Natural killer cell treated with Interleukin-12 subunit alpha and Interleukin-12 subunit beta and Interleukin-15 and Interleukin-18, amount 100 ng/mL, for 72 hours (primary cell): ENCODE measurements at regions not wholly inside any gene's neighbourhood (a gene's known extent, or its start where the extent isn't known, plus 50 kb on each side); places are given as distances from the start of the nearest gene placed in this dataset.

Experiments used
- ATAC-seq, 2 donors: fragments of 150-1000 bp; cut with Tn5 transposase in 1 of 2; sonication (Bioruptor Pico), chemical (Tn5 transposase) in 1 of 2; 2 replicates each; pipeline ENCODE4 v1.10.0; 2021
- DNase-seq: peaks from one replicate; pipeline ENCODE4 v3.0.0; 2022; ENCODE audit warnings: low spot score
- H3K27ac Mint-ChIP-seq, 2 donors: 1 replicate in 1 of 2; 2 replicates in 1 of 2; pipeline ENCODE4 v1.8.0; 2022; ENCODE audit warnings: mixed read lengths in 2 of 2, mild to moderate bottlenecking in 1 of 2, moderate library complexity in 1 of 2
- H3K27me3 Mint-ChIP-seq, 2 donors: 1 replicate in 1 of 2; 2 replicates in 1 of 2; pipeline ENCODE4 v1.8.0; 2022; ENCODE audit warnings: mixed read lengths in 2 of 2
- H3K36me3 Mint-ChIP-seq: one replicate; pipeline ENCODE4 v1.8.0; 2022; ENCODE audit warnings: mixed read lengths
- H3K4me1 Mint-ChIP-seq, 2 donors: 1 replicate in 1 of 2; 2 replicates in 1 of 2; pipeline ENCODE4 v1.8.0; 2022; ENCODE audit warnings: low read depth in 2 of 2, mixed read lengths in 2 of 2, mild to moderate bottlenecking in 1 of 2
- H3K4me3 Mint-ChIP-seq: one replicate; pipeline ENCODE4 v1.8.0; 2022; ENCODE audit warnings: mixed read lengths
- H3K9me3 Mint-ChIP-seq: 2 replicates; pipeline ENCODE4 v1.8.0; 2022; ENCODE audit warnings: mixed read lengths

DNA sequence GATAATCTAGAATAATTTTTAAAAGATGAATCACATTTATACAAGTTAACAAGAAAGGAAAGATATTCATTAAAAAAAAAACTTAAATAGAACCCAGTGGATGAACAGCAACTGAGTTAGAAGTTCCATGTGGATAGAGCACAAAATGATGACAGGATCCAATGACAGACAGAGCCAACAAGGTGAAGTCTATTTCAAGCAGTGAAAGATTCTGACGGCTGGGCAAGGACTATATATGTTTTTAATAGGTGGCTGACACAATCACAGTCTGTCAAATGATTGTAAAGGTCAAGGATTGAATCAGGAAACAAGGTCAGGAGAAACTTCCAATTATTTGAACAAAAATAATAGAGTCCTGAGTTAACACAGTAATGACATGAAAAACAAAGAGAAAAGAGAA, 1460.0 kb upstream of the CDH8 start:
- no peak for DNase-seq
- H3K27me3 Mint-ChIP-seq: no peaks in the 10 kb centered on the region

GRCh38 chr16:63488955-63489354, 1452.7 kb upstream of the CDH8 start:
- ATAC-seq (no peak), DNase-seq (no peak)
- H3K27me3 Mint-ChIP-seq: no peaks in the 10 kb centered on the region
- H3K9me3 Mint-ChIP-seq: peaks cover 18% of the 10 kb centered on the region
- no peak overlapping the region for H3K4me3 Mint-ChIP-seq
- H3K4me1 Mint-ChIP-seq: no peaks in the 10 kb centered on the region
- no peaks in the 10 kb centered on the region for H3K36me3 Mint-ChIP-seq
- no peak overlapping the region for H3K27ac Mint-ChIP-seq

More for the DNA sequence above, 1460.0 kb upstream of the CDH8 start:
- H3K4me3 Mint-ChIP-seq: no peak overlapping the region
- no peaks in the 10 kb centered on the region for H3K36me3 Mint-ChIP-seq
- no peak overlapping the region for H3K27ac Mint-ChIP-seq
- H3K9me3 Mint-ChIP-seq: peaks cover 7% of the 10 kb centered on the region
- no peak for ATAC-seq
- no peaks in the 10 kb centered on the region for H3K4me1 Mint-ChIP-seq

- H3K27ac Mint-ChIP-seq: no peak overlapping the region
- peaks cover 7% of the 10 kb centered on the region for H3K9me3 Mint-ChIP-seq
- H3K27me3 Mint-ChIP-seq: no peaks in the 10 kb centered on the region
- no peak for DNase-seq
- H3K4me3 Mint-ChIP-seq: no peak overlapping the region
- no peaks in the 10 kb centered on the region for H3K4me1 Mint-ChIP-seq
- no peak for ATAC-seq
- no peaks in the 10 kb centered on the region for H3K36me3 Mint-ChIP-seq
These were observed 1444.8 kb upstream of the CDH8 start for GRCh38 chr16:63481060-63481459.

- Mint-ChIP-seq H3K36me3 (peaks cover 6% of the 10 kb centered on the region), H3K4me3 (no peak overlapping the region), H3K27me3 (no peaks in the 10 kb centered on the region), H3K27ac (no peak overlapping the region), H3K9me3 (peaks cover 11% of the 10 kb centered on the region), H3K4me1 (no peaks in the 10 kb centered on the region)
- no peak for ATAC-seq
- DNase-seq: no peak
These were observed 1437.5 kb upstream of the CDH8 start for GRCh38 chr16:63473725-63474124.

- no peak overlapping the region for H3K4me3 Mint-ChIP-seq
- H3K27ac Mint-ChIP-seq: no peak overlapping the region
- peaks cover 24% of the 10 kb centered on the region for H3K9me3 Mint-ChIP-seq
- DNase-seq: no peak
- H3K27me3 Mint-ChIP-seq: no peaks in the 10 kb centered on the region
- peaks cover 15% of the 10 kb centered on the region for H3K36me3 Mint-ChIP-seq
- no peak for ATAC-seq
- no peaks in the 10 kb centered on the region for H3K4me1 Mint-ChIP-seq
These were observed 1431.3 kb upstream of the CDH8 start for GRCh38 chr16:63467513-63467912.

DNA sequence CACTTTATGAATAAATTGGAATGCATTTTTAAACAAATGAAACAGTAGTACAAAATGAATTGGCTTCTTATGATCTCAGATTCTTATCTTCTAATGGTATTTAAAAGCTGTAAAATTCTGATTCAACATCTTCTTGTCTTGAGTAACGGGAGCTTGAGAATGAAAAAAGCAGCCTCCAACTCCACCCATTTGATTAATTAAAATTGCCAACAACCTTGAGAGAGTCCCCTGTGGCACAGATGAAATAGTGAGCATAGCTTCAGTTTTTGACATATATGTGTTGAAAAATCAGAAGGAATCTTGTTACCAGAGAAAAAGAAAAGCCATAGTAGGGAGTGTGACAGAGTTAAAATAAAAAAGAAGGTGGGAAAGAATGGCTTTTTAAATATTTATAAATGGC, 1426.1 kb upstream of the CDH8 start:
- Mint-ChIP-seq H3K9me3 (peaks cover 26% of the 10 kb centered on the region), H3K4me3 (no peak overlapping the region), H3K36me3 (peaks cover 18% of the 10 kb centered on the region), H3K27ac (no peak overlapping the region), H3K27me3 (no peaks in the 10 kb centered on the region), H3K4me1 (no peaks in the 10 kb centered on the region)
- ATAC-seq (no peak), DNase-seq (no peak)

GRCh38 chr16:63461248-63461841, 1425.1 kb upstream of the CDH8 start:
- H3K27me3 Mint-ChIP-seq: no peaks in the 10 kb centered on the region
- H3K9me3 Mint-ChIP-seq: peaks cover 24% of the 10 kb centered on the region
- no peak overlapping the region for H3K4me3 Mint-ChIP-seq
- no peak overlapping the region for H3K27ac Mint-ChIP-seq
- ATAC-seq: no peak
- no peak for DNase-seq
- peaks cover 18% of the 10 kb centered on the region for H3K36me3 Mint-ChIP-seq
- no peaks in the 10 kb centered on the region for H3K4me1 Mint-ChIP-seq

DNA sequence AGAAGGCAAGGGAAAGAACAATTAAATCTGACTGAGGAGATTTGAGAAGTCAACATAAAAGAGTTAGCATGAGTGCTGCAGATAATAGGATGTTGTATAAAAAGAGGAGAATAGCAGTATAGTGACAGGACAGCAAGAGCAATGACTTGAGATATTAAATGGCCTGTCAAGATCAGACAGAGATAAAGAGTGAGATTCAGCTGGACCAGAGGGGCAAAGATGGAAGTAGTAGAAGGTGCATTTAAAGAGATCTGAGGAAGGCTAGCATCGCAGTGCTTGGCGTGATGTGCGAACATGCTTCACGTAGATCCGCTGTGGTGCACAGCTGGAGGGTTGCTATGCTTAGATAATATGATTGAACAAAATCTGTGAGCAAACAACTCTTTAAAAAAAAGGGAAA, 1422.6 kb upstream of the CDH8 start:
- ATAC-seq: no peak
- DNase-seq: no peak
- Mint-ChIP-seq H3K9me3 (peaks cover 20% of the 10 kb centered on the region), H3K27me3 (no peaks in the 10 kb centered on the region), H3K36me3 (peaks cover 18% of the 10 kb centered on the region), H3K27ac (no peak overlapping the region), H3K4me1 (no peaks in the 10 kb centered on the region), H3K4me3 (no peak overlapping the region)

DNA sequence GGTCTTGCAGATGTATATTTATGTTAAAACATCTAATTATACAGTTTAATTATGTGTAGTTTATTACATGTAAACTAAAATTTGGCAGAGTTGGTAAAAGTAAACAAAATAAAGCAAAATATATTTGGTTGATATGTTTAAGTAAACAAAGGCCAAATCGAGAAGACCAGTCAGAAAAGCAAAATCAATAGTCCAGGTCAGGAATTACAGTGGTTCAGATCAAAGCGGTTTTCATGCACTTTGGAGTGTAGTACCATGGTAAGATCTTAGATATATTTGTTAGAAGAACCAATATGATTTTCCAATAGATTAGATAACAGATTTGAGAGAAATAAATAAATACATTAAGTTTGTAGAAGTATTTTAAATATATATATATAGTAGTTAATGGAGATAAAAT, 1421.6 kb upstream of the CDH8 start:
- peaks cover 18% of the 10 kb centered on the region for H3K36me3 Mint-ChIP-seq
- DNase-seq (no peak), ATAC-seq (no peak)
- H3K27me3 Mint-ChIP-seq: no peaks in the 10 kb centered on the region
- H3K9me3 Mint-ChIP-seq: peaks cover 21% of the 10 kb centered on the region
- no peak overlapping the region for H3K27ac Mint-ChIP-seq
- H3K4me1 Mint-ChIP-seq: no peaks in the 10 kb centered on the region
- no peak overlapping the region for H3K4me3 Mint-ChIP-seq

GRCh38 chr16:63453261-63453660, 1417.0 kb upstream of the CDH8 start:
- Mint-ChIP-seq H3K4me3 (no peak overlapping the region), H3K9me3 (peaks cover 24% of the 10 kb centered on the region), H3K36me3 (peaks cover 6% of the 10 kb centered on the region), H3K27me3 (no peaks in the 10 kb centered on the region), H3K4me1 (no peaks in the 10 kb centered on the region), H3K27ac (no peak overlapping the region)
- no peak for ATAC-seq
- DNase-seq: no peak

- ATAC-seq (no peak), DNase-seq (no peak)
- Mint-ChIP-seq H3K4me3 (no peak overlapping the region), H3K4me1 (no peaks in the 10 kb centered on the region), H3K27me3 (no peaks in the 10 kb centered on the region), H3K27ac (no peak overlapping the region), H3K36me3 (no peaks in the 10 kb centered on the region), H3K9me3 (peaks cover 15% of the 10 kb centered on the region)
These were observed 1410.9 kb upstream of the CDH8 start for GRCh38 chr16:63447121-63447520.

DNA sequence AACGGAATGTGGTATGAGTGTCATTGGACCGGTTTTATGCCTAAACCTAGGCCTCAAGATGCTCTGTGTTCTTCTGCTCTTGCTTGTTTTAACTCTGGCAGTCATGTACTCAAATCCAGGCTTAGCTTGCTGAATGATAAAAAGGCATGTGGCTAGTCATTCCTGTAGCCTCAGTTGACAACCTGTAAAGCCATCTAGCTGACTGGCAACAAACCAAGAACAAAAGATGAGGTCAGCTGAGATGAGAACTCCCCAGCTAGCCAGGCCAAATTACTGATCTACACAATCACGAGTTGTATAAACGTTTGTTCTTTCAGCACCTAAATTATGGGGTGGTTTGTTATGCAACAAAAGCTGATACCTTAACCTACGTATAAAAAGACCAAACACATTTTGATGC, 1406.0 kb upstream of the CDH8 start:
- Mint-ChIP-seq H3K27me3 (no peaks in the 10 kb centered on the region), H3K27ac (no peak overlapping the region), H3K4me1 (no peaks in the 10 kb centered on the region), H3K36me3 (no peaks in the 10 kb centered on the region), H3K4me3 (no peak overlapping the region), H3K9me3 (peaks cover 16% of the 10 kb centered on the region)
- DNase-seq (no peak), ATAC-seq (no peak)

GRCh38 chr16:63426275-63426870, 1390.1 kb upstream of the CDH8 start:
- ATAC-seq (no peak), DNase-seq (no peak)
- H3K9me3 Mint-ChIP-seq: peaks cover 23% of the 10 kb centered on the region
- no peaks in the 10 kb centered on the region for H3K4me1 Mint-ChIP-seq
- H3K27ac Mint-ChIP-seq: no peak overlapping the region
- no peaks in the 10 kb centered on the region for H3K27me3 Mint-ChIP-seq
- no peaks in the 10 kb centered on the region for H3K36me3 Mint-ChIP-seq
- no peak overlapping the region for H3K4me3 Mint-ChIP-seq

DNA sequence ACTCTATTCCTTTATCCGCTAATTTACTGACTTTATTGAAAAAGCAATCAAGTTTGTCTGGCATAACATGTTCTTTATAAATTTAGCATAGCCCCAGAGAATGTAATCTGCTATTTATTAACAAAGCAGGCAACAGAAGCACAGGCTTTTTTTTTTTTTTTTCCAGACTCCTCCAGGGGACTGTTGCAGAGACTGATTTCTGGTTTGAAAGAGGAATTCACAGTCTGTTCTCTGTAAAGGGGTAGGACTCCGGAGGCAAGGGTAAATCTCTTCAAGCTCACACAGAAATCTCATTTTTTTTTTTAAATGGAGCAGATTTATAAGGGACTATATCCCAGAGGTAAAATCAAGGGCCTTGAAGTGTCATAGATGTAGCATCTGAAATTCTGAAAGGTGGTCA, 1386.5 kb upstream of the CDH8 start:
- no peak overlapping the region for H3K4me3 Mint-ChIP-seq
- H3K4me1 Mint-ChIP-seq: no peaks in the 10 kb centered on the region
- DNase-seq (no peak), ATAC-seq (no peak)
- no peak overlapping the region for H3K27ac Mint-ChIP-seq
- H3K27me3 Mint-ChIP-seq: no peaks in the 10 kb centered on the region
- H3K36me3 Mint-ChIP-seq: no peaks in the 10 kb centered on the region
- H3K9me3 Mint-ChIP-seq: peaks cover 23% of the 10 kb centered on the region

GRCh38 chr16:63416712-63417111, 1380.5 kb upstream of the CDH8 start:
- Mint-ChIP-seq H3K4me1 (no peaks in the 10 kb centered on the region), H3K9me3 (peaks cover 17% of the 10 kb centered on the region), H3K27ac (no peak overlapping the region), H3K36me3 (no peaks in the 10 kb centered on the region), H3K27me3 (no peaks in the 10 kb centered on the region), H3K4me3 (no peak overlapping the region)
- no peak for DNase-seq
- no peak for ATAC-seq
